Thoracic aorta (tissue), 2 donors: ENCODE measurements at regions not wholly inside any gene's neighbourhood (a gene's known extent, or its start where the extent isn't known, plus 50 kb on each side); places are given as distances from the start of the nearest gene placed in this dataset.
"Not testable (repeated sequence)": the region's sequence is repeated elsewhere in the genome, so short reads cannot be mapped to it uniquely, and the experiment has no call there.

ENCODE experiments used
- ATAC-seq: fragments of 150-250 bp; one replicate; pipeline ENCODE4 v1.8.0; 2017; ENCODE audit warnings: low read depth; ENCODE audit not compliant: insufficient number of reproducible peaks, low FRiP score
- DNase-seq: peaks from one replicate; pipeline ENCODE4 v3.0.0-alpha.2; 2020; ENCODE audit warnings: low spot score
- H3K27ac ChIP-seq, 2 donors: fragments of 200-600 bp; sonication (generic); 1 replicate in 1 of 2; 2 replicates in 1 of 2; pipeline ENCODE4 v1.5.1; 2016; ENCODE audit warnings: mild to moderate bottlenecking in 2 of 2, moderate library complexity in 2 of 2
- H3K27me3 ChIP-seq: fragments of 200-600 bp; sonication (generic); replicated peaks from 2 replicates; pipeline ENCODE4 v1.6.0; 2016; ENCODE audit warnings: mild to moderate bottlenecking; ENCODE audit not compliant: insufficient read depth
- H3K36me3 ChIP-seq: fragments of 200-600 bp; sonication (generic); one replicate; pipeline ENCODE4 v1.5.1; 2016
- H3K4me1 ChIP-seq, 2 donors: fragments of 200-600 bp; sonication (generic); 1 replicate in 1 of 2; 2 replicates in 1 of 2; pipeline versions ENCODE4 v1.5.1 to v1.6.0; 2016; ENCODE audit warnings: low read depth in 2 of 2, mild to moderate bottlenecking in 1 of 2; ENCODE audit not compliant: control insufficient read depth in 1 of 2
- H3K4me3 ChIP-seq: fragments of 200-600 bp; sonication (generic); 2 replicates; pipeline ENCODE4 v1.5.1; 2016; ENCODE audit warnings: mild to moderate bottlenecking
- H3K9me3 ChIP-seq: fragments of 200-600 bp; sonication (generic); 2 replicates; pipeline ENCODE4 v1.5.1; 2016
- CTCF ChIP-seq: fragments of 200-600 bp; sonication (generic); IDR thresholded peaks from one replicate; pipeline ENCODE4 v1.5.1; 2019; ENCODE audit warnings: antibody characterized with exemption

GRCh38 chr3:109864452-109864851, 527.1 kb upstream of the DPPA4 start:
- DNase-seq (no peak), ATAC-seq (no peak)
- Histone ChIP-seq H3K4me1 (no peaks in the 10 kb centered on the region), H3K4me3 (no peak overlapping the region), H3K36me3 (no peaks in the 10 kb centered on the region), H3K9me3 (peaks cover 2% of the 10 kb centered on the region), H3K27ac (no peak overlapping the region), H3K27me3 (no peaks in the 10 kb centered on the region)
- no peak for TF ChIP-seq CTCF

- Histone ChIP-seq H3K4me1 (no peaks in the 10 kb centered on the region), H3K27me3 (no peaks in the 10 kb centered on the region), H3K36me3 (no peaks in the 10 kb centered on the region), H3K9me3 (peaks cover 2% of the 10 kb centered on the region), H3K27ac (no peak overlapping the region), H3K4me3 (no peak overlapping the region)
- no peak for TF ChIP-seq CTCF
- DNase-seq (no peak), ATAC-seq (no peak)
Measured at GRCh38 chr3:109869586-109869985, 532.2 kb upstream of the DPPA4 start.

DNA sequence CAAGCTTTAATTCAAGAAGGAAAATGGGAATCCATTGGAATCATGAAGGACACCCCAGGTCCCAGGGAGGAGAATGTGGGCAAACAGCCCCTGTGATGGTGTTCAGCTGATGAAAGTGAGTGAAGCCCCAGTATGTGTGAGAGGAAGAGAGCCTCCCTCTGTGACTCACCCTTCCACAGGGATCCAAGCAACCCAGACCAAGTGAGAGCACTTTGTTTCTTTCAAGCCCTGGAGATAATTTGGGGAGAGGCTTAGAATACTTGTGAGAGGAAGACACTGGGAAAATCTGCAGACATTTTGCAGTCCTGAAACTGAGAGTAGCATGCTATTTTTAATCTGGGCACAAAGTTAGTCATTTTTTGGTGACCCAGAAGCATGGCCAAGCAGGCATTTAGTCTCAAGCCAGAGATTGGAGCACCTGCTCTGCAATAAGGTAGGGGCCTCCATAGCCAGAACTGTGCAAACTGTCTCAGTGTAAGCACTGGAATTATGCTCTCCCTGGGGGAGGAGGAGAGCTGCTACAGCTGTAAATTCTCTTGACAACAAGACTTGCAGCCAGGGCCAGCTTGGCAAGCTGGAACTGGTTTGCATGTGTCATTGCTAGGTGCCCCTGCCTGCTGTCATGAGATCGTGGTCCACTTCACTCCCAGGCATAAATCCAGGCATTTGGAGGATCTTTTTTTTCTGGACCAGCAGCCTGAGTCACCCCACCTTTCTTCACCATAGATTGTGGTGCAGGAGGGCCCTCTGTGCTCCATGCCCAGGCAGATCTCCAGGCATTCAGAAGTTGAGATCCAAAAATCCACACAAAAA, 537.8 kb upstream of the DPPA4 start:
- ATAC-seq, result no peak
- no peaks in the 10 kb centered on the region for H3K9me3 ChIP-seq
- TF ChIP-seq CTCF, result no peak

GRCh38 chr3:109877616-109878015, 540.3 kb upstream of the DPPA4 start:
- H3K4me3 ChIP-seq, H3K36me3 ChIP-seq, DNase-seq, ATAC-seq, H3K4me1 ChIP-seq, H3K9me3 ChIP-seq, H3K27ac ChIP-seq, H3K27me3 ChIP-seq: not testable (repeated sequence)

More for the DNA sequence above, 537.8 kb upstream of the DPPA4 start:
- Histone ChIP-seq H3K4me3 (no peak overlapping the region), H3K27me3 (no peaks in the 10 kb centered on the region), H3K36me3 (no peaks in the 10 kb centered on the region), H3K4me1 (no peaks in the 10 kb centered on the region), H3K27ac (no peak overlapping the region)
- DNase-seq, result no peak

DNA sequence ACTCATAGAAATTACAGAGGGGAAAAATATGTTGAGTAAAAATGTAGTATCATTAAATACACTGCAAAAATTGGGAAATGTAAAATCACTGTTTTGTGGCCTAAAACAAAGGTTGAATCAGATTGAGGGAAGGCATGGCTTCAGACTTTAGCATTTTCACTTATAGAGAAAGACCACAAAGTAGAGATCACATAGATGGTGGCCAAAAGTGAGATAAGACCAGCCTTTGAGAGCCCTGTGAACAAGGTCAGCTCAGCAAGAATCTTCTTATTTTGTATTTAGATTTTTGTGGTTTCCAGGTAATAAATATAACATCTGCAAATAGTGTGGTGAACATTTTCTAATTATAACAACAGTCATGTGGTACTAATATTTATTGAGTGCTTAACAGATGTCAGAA, 544.8 kb upstream of the DPPA4 start:
- Histone ChIP-seq H3K4me1 (no peaks in the 10 kb centered on the region), H3K36me3 (no peaks in the 10 kb centered on the region), H3K9me3 (no peaks in the 10 kb centered on the region), H3K27ac (no peak overlapping the region), H3K27me3 (no peaks in the 10 kb centered on the region), H3K4me3 (no peak overlapping the region)
- DNase-seq (no peak), ATAC-seq (no peak)
- no peak for TF ChIP-seq CTCF

- H3K27me3 ChIP-seq, result no peaks in the 10 kb centered on the region
- no peaks in the 10 kb centered on the region for H3K4me1 ChIP-seq
- H3K36me3 ChIP-seq, result no peaks in the 10 kb centered on the region
- DNase-seq, result no peak
- no peaks in the 10 kb centered on the region for H3K9me3 ChIP-seq
- no peak overlapping the region for H3K4me3 ChIP-seq
- H3K27ac ChIP-seq, result no peak overlapping the region
- TF ChIP-seq CTCF, result no peak
- no peak for ATAC-seq
Measured at GRCh38 chr3:109887293-109887692, 549.9 kb upstream of the DPPA4 start.
